SH-SY5Y (cell line): ENCODE measurements at regions not wholly inside any gene's neighbourhood (a gene's known extent, or its start where the extent isn't known, plus 50 kb on each side); places are given as distances from the start of the nearest gene placed in this dataset.

ENCODE experiments used
- GATA2 ChIP-seq: IDR thresholded peaks from 2 replicates; pipeline ENCODE4 v1.6.1; 2011; ENCODE audit warnings: mild to moderate bottlenecking, low read depth, low read length
- GATA3 ChIP-seq: IDR thresholded peaks from 2 replicates; pipeline ENCODE4 v1.6.1; 2011; ENCODE audit warnings: low read depth, mild to moderate bottlenecking, low read length, moderate library complexity

GRCh38 chr9:87135074-87135473 is 187.8 kb upstream of the GAS1 start:
- no peak for TF ChIP-seq GATA2
- TF ChIP-seq GATA3: no peak
